HG03342 (cell line): ENCODE measurements at regions not wholly inside any gene's neighbourhood (a gene's known extent, or its start where the extent isn't known, plus 50 kb on each side); places are given as distances from the start of the nearest gene placed in this dataset.

Source experiments
- ATAC-seq: cut with Tn5 transposase; IDR thresholded peaks from one replicate; pipeline ENCODE4 v1.9.1; 2021; ENCODE audit warnings: mild to moderate bottlenecking, moderate library complexity; ENCODE audit not compliant: unreplicated experiment

DNA sequence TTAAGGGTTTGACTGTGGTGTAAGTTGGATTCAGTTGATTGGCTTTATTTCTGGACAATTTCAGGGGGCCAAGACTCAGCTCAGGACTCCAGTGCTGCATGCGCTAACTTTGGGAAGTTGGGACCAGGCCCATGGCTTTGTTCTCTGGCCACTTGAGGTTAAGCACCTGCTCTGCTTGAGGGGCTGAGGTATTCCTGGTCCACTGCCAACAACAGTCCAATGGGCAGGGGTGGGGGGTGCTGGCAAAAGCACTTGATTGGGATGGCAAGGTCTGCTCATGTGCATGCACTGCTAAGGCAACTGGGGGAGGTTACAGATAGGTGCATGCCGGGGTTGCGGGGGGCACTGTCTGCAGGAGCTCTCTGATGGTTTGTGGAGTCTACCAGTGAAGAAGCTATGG is 52.6 kb upstream of the ASB17 start:
- ATAC-seq = no peak

DNA sequence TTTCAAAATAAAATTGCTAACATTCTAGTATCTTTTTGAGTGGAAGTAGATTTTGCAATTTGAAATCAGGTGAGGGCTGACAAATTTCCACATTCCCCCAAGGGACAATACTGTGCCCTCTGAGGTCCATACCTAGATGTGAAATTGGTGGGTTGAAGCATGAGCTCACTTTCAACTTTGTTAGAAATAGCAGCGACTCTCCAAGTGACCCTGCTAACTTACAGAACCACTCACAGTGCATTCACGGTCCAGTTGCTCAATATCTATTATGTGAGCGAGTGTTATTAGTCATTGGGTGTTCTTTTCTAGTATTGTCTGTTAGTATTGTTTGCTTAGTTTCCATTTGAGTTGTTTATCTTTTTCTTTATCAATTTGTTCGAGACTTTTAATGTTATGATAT is 53.6 kb upstream of the ASB17 start:
- ATAC-seq = peak; percentile 85

DNA sequence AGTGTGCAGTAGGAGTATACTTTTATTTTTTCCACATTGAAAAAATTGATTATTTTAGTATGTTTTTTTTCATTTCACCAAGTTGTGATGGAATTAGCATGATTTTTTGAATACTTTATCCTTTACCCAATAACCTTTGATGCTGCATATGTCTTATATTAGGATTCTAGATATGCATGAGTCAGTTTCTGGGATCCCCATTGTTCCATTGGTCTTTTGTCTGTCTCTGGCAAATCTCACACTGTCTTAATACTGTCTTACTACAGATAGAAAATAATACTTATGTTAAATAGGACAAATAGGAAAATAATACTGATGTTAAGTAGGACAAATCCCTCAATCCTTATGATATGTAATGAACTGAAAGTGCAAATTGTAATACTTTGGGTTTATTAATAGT is 54.3 kb upstream of the ASB17 start:
- ATAC-seq = no peak

DNA sequence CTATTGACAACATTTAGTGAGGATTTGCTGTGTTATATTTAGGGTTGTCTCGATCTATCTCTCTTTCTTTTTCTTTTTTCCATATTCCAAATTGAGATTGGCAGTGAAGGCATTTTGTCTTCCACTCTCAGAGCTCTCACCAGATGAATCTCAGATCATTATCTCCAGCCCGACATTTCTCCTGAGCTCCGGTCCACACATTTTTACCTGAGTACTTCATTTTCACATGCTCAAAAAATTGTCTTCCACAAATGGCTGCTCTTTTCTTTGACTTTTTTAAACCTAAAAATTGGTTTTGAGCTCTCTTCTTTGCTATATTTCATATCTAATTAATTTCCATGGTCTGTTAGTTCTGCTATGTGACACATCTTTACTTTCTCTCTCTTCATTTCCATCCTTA is 56.9 kb upstream of the ASB17 start:
- ATAC-seq = no peak

- ATAC-seq = no peak
Observed at GRCh38 chr1:75990686-75991085, 58.5 kb upstream of the ASB17 start.

- ATAC-seq = peak; percentile 85
Observed at GRCh38 chr1:75991497-75992114, 59.4 kb upstream of the ASB17 start.

GRCh38 chr1:75992312-75992711 is 60.1 kb upstream of the ASB17 start:
- peak; percentile 52 for ATAC-seq

- ATAC-seq = no peak
Observed at GRCh38 chr1:75993661-75994060, 61.5 kb upstream of the ASB17 start.

DNA sequence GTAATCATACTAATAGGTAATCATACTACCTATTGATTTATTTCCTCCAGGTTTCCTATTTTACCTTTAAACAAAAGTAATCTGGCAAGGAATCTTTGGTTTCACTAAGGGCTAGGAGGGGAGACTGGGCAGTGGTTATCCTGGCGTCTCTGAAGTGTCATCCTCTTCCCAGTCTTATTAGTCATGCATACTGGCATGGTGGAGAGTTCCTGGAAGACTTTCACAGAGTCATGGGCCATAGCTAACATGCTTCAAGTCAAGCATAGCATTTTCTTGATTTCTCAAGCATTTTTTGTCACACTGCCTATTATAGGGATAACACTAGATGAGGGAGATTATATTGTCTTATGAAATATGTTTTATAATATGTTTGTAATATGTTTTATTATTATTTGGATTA is 64.0 kb upstream of the ASB17 start:
- no peak for ATAC-seq

DNA sequence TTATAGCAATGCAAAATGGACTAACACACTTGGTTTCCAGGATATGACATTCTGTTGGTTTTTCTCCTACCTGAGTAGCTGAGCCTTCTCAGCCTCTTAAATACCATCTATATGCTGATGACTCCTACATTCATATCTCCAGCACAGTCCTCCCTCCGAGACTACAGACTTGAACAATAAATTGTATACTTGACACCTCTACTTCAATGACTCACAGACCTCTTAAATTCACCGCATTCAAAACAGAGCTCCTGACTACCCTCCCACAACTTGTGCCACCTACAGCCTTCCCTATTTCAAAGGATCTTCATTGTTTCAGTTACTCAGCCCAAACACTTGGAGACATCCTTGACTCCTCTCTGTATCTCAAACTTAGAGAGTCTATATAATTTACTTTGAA is 66.8 kb upstream of the ASB17 start:
- ATAC-seq = no peak

- ATAC-seq = no peak
Observed at GRCh38 chr1:76003946-76004345, 70.6 kb upstream of the ST6GALNAC3 start.

- no peak for ATAC-seq
Observed at GRCh38 chr1:76005765-76006164, 68.8 kb upstream of the ST6GALNAC3 start.

GRCh38 chr1:76006234-76006633 is 68.3 kb upstream of the ST6GALNAC3 start:
- ATAC-seq = no peak

DNA sequence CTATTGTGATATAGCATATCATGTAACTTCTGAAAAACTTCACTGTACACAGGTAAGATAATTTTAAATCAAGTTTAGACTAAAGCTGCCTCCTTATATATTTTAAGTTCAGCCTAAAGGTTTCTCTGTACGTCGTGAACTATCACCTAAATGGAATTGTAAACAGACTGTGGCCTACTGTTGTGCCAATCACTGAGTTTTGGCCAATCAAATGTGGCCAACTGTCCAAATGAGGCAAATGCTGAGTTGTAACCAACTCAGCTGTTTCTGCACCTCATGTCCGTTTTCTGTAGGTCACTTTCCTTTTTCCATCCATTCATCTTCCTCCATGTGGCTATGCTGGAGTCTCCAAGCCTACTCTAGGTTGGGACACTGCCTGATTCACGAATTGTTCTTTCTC is 63.7 kb upstream of the ST6GALNAC3 start:
- ATAC-seq = no peak

GRCh38 chr1:76012341-76013205 is 62.0 kb upstream of the ST6GALNAC3 start:
- no peak for ATAC-seq

GRCh38 chr1:76013206-76013581 is 61.4 kb upstream of the ST6GALNAC3 start:
- no peak for ATAC-seq

DNA sequence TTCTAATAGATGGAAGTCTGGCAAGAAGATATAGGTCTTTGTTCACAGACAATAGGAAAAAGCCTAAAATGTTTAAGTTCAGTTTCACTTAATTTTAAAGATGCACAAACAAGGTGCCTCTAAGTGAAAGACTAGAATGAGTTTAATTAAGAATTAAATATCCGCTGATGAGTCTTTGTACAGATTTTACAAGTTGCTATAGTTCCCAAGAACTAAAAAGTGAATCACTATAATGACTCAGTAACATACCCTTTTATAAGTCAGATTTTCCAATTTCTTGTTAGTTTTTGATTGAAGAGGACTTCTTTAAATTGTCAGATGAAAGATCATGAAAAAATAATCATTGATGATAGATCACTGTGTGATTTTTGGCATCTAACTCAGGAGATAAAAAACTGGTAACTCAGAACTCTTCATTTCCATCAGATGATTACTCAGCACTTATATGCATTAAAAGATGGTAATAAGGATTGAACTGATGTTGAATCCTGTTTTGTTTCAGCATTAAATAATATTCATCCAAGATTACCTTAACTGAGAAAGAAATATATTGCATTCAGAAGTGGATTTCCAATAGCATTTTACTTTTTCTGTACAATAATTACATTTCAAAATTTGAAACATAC is 59.0 kb upstream of the ST6GALNAC3 start:
- ATAC-seq = no peak

- ATAC-seq = no peak
Observed at GRCh38 chr1:76018045-76018444, 56.5 kb upstream of the ST6GALNAC3 start.

DNA sequence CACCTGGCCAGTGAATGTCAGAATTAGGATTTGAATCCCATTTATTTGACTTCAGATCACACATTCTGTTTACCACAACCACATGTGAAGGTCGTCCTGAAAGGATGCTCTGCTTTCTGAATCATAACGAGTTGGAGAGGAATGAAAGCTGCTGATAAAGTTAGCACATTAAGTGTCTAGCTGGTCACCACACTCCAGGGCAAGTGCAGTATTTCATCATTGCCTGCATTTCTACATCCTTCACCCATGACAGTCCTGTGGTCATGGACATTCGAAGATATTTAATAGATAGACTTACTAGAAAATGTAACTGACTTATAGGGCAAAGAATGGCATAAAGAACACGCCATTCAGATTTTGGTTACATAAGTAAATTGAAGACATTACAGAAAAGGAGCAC is 52.7 kb upstream of the ST6GALNAC3 start:
- ATAC-seq = no peak

- no peak for ATAC-seq
Observed at GRCh38 chr1:76023669-76024435, 50.7 kb upstream of the ST6GALNAC3 start.
